H9 (cell line): ENCODE measurements at regions not wholly inside any gene's neighbourhood (a gene's known extent, or its start where the extent isn't known, plus 50 kb on each side); places are given as distances from the start of the nearest gene placed in this dataset.

Experiments
- DNase-seq: peaks from one replicate; pipeline ENCODE4 v3.0.0-alpha.2; 2017
- H2AFZ ChIP-seq: one replicate; pipeline ENCODE4 v1.6.1; 2013; ENCODE audit warnings: mild to moderate bottlenecking, low read length, control low read depth, moderate library complexity
- H2AK5ac ChIP-seq: 2 replicates; pipeline ENCODE4 v1.6.1; 2013; ENCODE audit warnings: low read length, control low read depth, mixed read lengths; ENCODE audit not compliant: insufficient read length
- H2BK120ac ChIP-seq: one replicate; pipeline ENCODE4 v1.6.1; 2013; ENCODE audit warnings: low read depth, mild to moderate bottlenecking, low read length, control low read depth, inconsistent platforms; ENCODE audit not compliant: poor library complexity, severe bottlenecking
- H2BK12ac ChIP-seq: 2 replicates; pipeline ENCODE4 v1.6.1; 2013; ENCODE audit warnings: low read length, control low read depth, mixed read lengths, low read depth; ENCODE audit not compliant: insufficient read length
- H2BK15ac ChIP-seq: 2 replicates; pipeline ENCODE4 v1.6.1; 2013; ENCODE audit warnings: low read depth, low read length, control low read depth
- H2BK20ac ChIP-seq: one replicate; pipeline ENCODE4 v1.6.1; 2013; ENCODE audit warnings: low read depth, mild to moderate bottlenecking, low read length, control low read depth, inconsistent platforms; ENCODE audit not compliant: poor library complexity, severe bottlenecking
- H2BK5ac ChIP-seq: 2 replicates; pipeline ENCODE4 v1.6.1; 2013; ENCODE audit warnings: low read length, control low read depth, mixed read lengths; ENCODE audit not compliant: insufficient read length
- H3K14ac ChIP-seq: 2 replicates; pipeline ENCODE4 v1.6.1; 2013; ENCODE audit warnings: low read length, control low read depth; ENCODE audit not compliant: insufficient read depth
- H3K18ac ChIP-seq: 2 replicates; pipeline ENCODE4 v1.6.1; 2013; ENCODE audit warnings: low read depth, mild to moderate bottlenecking, mixed read lengths, low read length, control low read depth; ENCODE audit not compliant: insufficient read length
- H3K23ac ChIP-seq: 2 replicates; pipeline ENCODE4 v1.6.1; 2013; ENCODE audit warnings: low read length, control low read depth, mixed read lengths, low read depth; ENCODE audit not compliant: insufficient read length
- H3K23me2 ChIP-seq: 2 replicates; pipeline ENCODE4 v1.6.1; 2013; ENCODE audit warnings: low read depth, mild to moderate bottlenecking, mixed read lengths, low read length, control low read depth; ENCODE audit not compliant: insufficient read length, poor library complexity, severe bottlenecking
- H3K27ac ChIP-seq: 2 replicates; pipeline ENCODE4 v1.5.1; 2013; ENCODE audit warnings: low read length, control low read depth, mixed read lengths, low read depth; ENCODE audit not compliant: insufficient read length
- H3K27me3 ChIP-seq: 2 replicates; pipeline ENCODE4 v1.6.1; 2013; ENCODE audit warnings: low read length, control low read depth, inconsistent platforms; ENCODE audit not compliant: insufficient read depth
- H3K4ac ChIP-seq: 2 replicates; pipeline ENCODE4 v1.6.1; 2013; ENCODE audit warnings: low read depth, mild to moderate bottlenecking, control low read depth, inconsistent platforms, low read length, moderate library complexity
- H3K4me1 ChIP-seq: 2 replicates; pipeline ENCODE4 v1.6.1; 2013; ENCODE audit warnings: low read length, control low read depth, inconsistent platforms; ENCODE audit not compliant: insufficient read depth
- H3K4me2 ChIP-seq: 2 replicates; pipeline ENCODE4 v1.6.1; 2013; ENCODE audit warnings: low read length, control low read depth, mixed read lengths; ENCODE audit not compliant: insufficient read length, insufficient read depth
- H3K56ac ChIP-seq: 2 replicates; pipeline ENCODE4 v1.6.1; 2013; ENCODE audit warnings: low read depth, mild to moderate bottlenecking, mixed read lengths, low read length, control low read depth; ENCODE audit not compliant: insufficient read length
- H3K79me1 ChIP-seq: 2 replicates; pipeline ENCODE4 v1.6.1; 2013; ENCODE audit warnings: low read depth, mild to moderate bottlenecking, moderate library complexity, low read length, control low read depth, inconsistent platforms; ENCODE audit not compliant: insufficient read depth, poor library complexity, severe bottlenecking
- H3K79me2 ChIP-seq: 2 replicates; pipeline ENCODE4 v1.6.1; 2013; ENCODE audit warnings: low read length, control low read depth, inconsistent platforms; ENCODE audit not compliant: insufficient read depth
- H3K9ac ChIP-seq: 2 replicates; pipeline ENCODE4 v1.6.1; 2013; ENCODE audit warnings: low read length, control low read depth, mixed read lengths; ENCODE audit not compliant: insufficient read length; ENCODE audit errors: extremely low read depth
- H3K9me3 ChIP-seq: one replicate; pipeline ENCODE4 v1.6.1; 2013; ENCODE audit warnings: low read depth, low read length, inconsistent platforms; ENCODE audit not compliant: control insufficient read depth
- H3T11ph ChIP-seq: one replicate; pipeline ENCODE4 v1.6.1; 2013; ENCODE audit warnings: mild to moderate bottlenecking, low read length, control low read depth, inconsistent platforms
- H4K20me1 ChIP-seq: one replicate; pipeline ENCODE4 v1.6.1; 2013; ENCODE audit not compliant: control insufficient read depth, insufficient read length, insufficient read depth
- H4K5ac ChIP-seq: 2 replicates; pipeline ENCODE4 v1.6.1; 2013; ENCODE audit warnings: low read depth, mild to moderate bottlenecking, mixed read lengths, low read length, control low read depth; ENCODE audit not compliant: insufficient read length
- H4K8ac ChIP-seq: replicated peaks from 2 replicates; pipeline ENCODE4 v1.6.1; 2013; ENCODE audit warnings: low read length, control low read depth, mixed read lengths, low read depth; ENCODE audit not compliant: insufficient read length
- H4K91ac ChIP-seq: 2 replicates; pipeline ENCODE4 v1.6.1; 2013; ENCODE audit warnings: low read depth, mild to moderate bottlenecking, moderate library complexity, mixed read lengths, low read length, control low read depth; ENCODE audit not compliant: insufficient read length
- H3K27ac Mint-ChIP-seq, 3 experiments: 2 replicates in 2 of 3; 3 replicates in 1 of 3; pipeline ENCODE4 v1.8.0; 2020 to 2021; ENCODE audit warnings: mixed read lengths in 3 of 3, mild to moderate bottlenecking in 1 of 3, moderate library complexity in 1 of 3
- H3K27me3 Mint-ChIP-seq: 2 replicates; pipeline ENCODE4 v1.8.0; 2021; ENCODE audit warnings: low read depth, mild to moderate bottlenecking, moderate library complexity, mixed read lengths
- H3K36me3 Mint-ChIP-seq, 3 experiments: 2 replicates in 2 of 3; 3 replicates in 1 of 3; pipeline ENCODE4 v1.8.0; 2020 to 2021; ENCODE audit warnings: low read depth in 3 of 3, mixed read lengths in 3 of 3; ENCODE audit not compliant: insufficient read depth in 1 of 3
- H3K4me1 Mint-ChIP-seq, 2 experiments: 2 replicates each; pipeline ENCODE4 v1.8.0; 2020; ENCODE audit warnings: mixed read lengths in 2 of 2
- H3K4me3 Mint-ChIP-seq, 2 experiments: 2 replicates in 1 of 2; 3 replicates in 1 of 2; pipeline ENCODE4 v1.8.0; 2020 to 2021; ENCODE audit warnings: mild to moderate bottlenecking in 2 of 2, mixed read lengths in 2 of 2, moderate library complexity in 1 of 2
- H3K9me3 Mint-ChIP-seq, 2 experiments: 2 replicates in 1 of 2; 3 replicates in 1 of 2; pipeline ENCODE4 v1.8.0; 2020; ENCODE audit warnings: mild to moderate bottlenecking in 2 of 2, mixed read lengths in 2 of 2, moderate library complexity in 1 of 2
- CTCF ChIP-seq: fragments of 200-600 bp; sonication (generic); conservative IDR thresholded peaks from 3 replicates; pipeline ENCODE4 v1.8.0; 2021; ENCODE audit warnings: antibody characterized with exemption, mild to moderate bottlenecking
- WGBS: extraction: QIAGEN DNeasy Blood & Tissue Kit; methylation state at CpG from one replicate; pipeline ENCODE4 v1.1.7; 2013; ENCODE audit warnings: missing lambda C conversion rate, low lambda C conversion rate, mixed read lengths; ENCODE audit not compliant: insufficient read length; ENCODE audit errors: extremely low coverage; 5-methylcytosine and 5-hydroxymethylcytosine counted together

- Mint-ChIP-seq H3K27me3 (no peaks in the 10 kb centered on the region; the same call in none of the 2 replicates), H3K4me3 (no peak overlapping the region), H3K36me3 (no peaks in the 10 kb centered on the region), H3K27ac (no peak overlapping the region), H3K4me1 (no peaks in the 10 kb centered on the region), H3K9me3 (peaks cover 0 to 2% of the 10 kb centered on the region in 2 experiments; a peak in 1 of 5 replicates)
- H2AK5ac ChIP-seq, result no peak overlapping the region
- H3K79me1 ChIP-seq, result no peaks in the 10 kb centered on the region
- no peak overlapping the region for H4K5ac ChIP-seq
- H3K27ac ChIP-seq, result no peak overlapping the region
- no peak overlapping the region for H3K4ac ChIP-seq
- no peak overlapping the region for H4K91ac ChIP-seq
- no peaks in the 10 kb centered on the region for H3K79me2 ChIP-seq
- H3K23me2 ChIP-seq, result no peaks in the 10 kb centered on the region
- no peak overlapping the region for H3K18ac ChIP-seq
- H2BK15ac ChIP-seq, result no peak overlapping the region
- H3K9me3 ChIP-seq, result no peaks in the 10 kb centered on the region
- H4K20me1 ChIP-seq, result no peaks in the 10 kb centered on the region
- H2AFZ ChIP-seq, result no peak overlapping the region
- H2BK12ac ChIP-seq, result no peak overlapping the region
- H2BK5ac ChIP-seq, result no peak overlapping the region
- no peak overlapping the region for H2BK120ac ChIP-seq
- no peak for TF ChIP-seq CTCF
- H3K56ac ChIP-seq, result no peak overlapping the region
- H3K4me2 ChIP-seq, result no peak overlapping the region
- no peak overlapping the region for H3T11ph ChIP-seq
- H3K23ac ChIP-seq, result no peak overlapping the region
- no peaks in the 10 kb centered on the region for H3K27me3 ChIP-seq
- H2BK20ac ChIP-seq, result no peak overlapping the region
- H3K9ac ChIP-seq, result no peak overlapping the region
- no CpG with 5 or more reads among the region's 5 CpGs for WGBS
- H3K14ac ChIP-seq, result no peak overlapping the region
- no peak overlapping the region for H4K8ac ChIP-seq
- no peak for DNase-seq
- no peaks in the 10 kb centered on the region for H3K4me1 ChIP-seq
These were observed 188.6 kb downstream of the ARL6IP6 start for GRCh38 chr2:152907046-152907445.
